ENCODE measurements at regions not wholly inside any gene's neighbourhood (a gene's known extent, or its start where the extent isn't known, plus 50 kb on each side); places are given as distances from the start of the nearest gene placed in this dataset.

- no peak overlapping the region for H3K4me3 ChIP-seq
- H3K9me3 ChIP-seq: no peaks in the 10 kb centered on the region
- no peak for TF ChIP-seq CTCF (IDR thresholded peaks at IDR 0.05)
- no peaks in the 10 kb centered on the region for H3K4me1 ChIP-seq
- no peaks in the 10 kb centered on the region for H3K36me3 ChIP-seq (ENCODE audit: insufficient read depth in 1 of 2, low read depth in 1 of 2)
- ATAC-seq (no peak), DNase-seq (no peak)
- WGBS, 3 donors: 89 to 95% (median 95%) methylated on average over 3 of the region's 3 CpGs
- no peaks in the 10 kb centered on the region for H3K27me3 ChIP-seq (ENCODE audit: insufficient read depth in 3 of 3, low read length in 2 of 3)
- H3K27ac ChIP-seq: no peak overlapping the region
- intact Hi-C loops (cut with DNase I): no loop called here
Measured at GRCh38 chr5:63613442-63613841, 348.8 kb downstream of the HTR1A start.

- H3K4me3 ChIP-seq: no peak overlapping the region
- no peaks in the 10 kb centered on the region for H3K4me1 ChIP-seq
- no peaks in the 10 kb centered on the region for H3K27me3 ChIP-seq (ENCODE audit: insufficient read depth in 3 of 3, low read length in 2 of 3)
- WGBS, 3 donors: 63 to 67% (median 64%) methylated on average over 3 of the region's 3 CpGs
- ATAC-seq (no peak), DNase-seq (no peak)
- intact Hi-C loops (cut with DNase I): no loop called here
- no peaks in the 10 kb centered on the region for H3K36me3 ChIP-seq (ENCODE audit: insufficient read depth in 1 of 2, low read depth in 1 of 2)
- TF ChIP-seq CTCF (IDR thresholded peaks at IDR 0.05): no peak
- H3K27ac ChIP-seq: no peak overlapping the region
- no peaks in the 10 kb centered on the region for H3K9me3 ChIP-seq
Measured at GRCh38 chr5:63603996-63604395, 358.2 kb downstream of the HTR1A start.

GRCh38 chr5:63602971-63603370 is 359.3 kb downstream of the HTR1A start:
- ATAC-seq (no peak), DNase-seq (no peak)
- intact Hi-C loops (cut with DNase I): no loop called here
- no peak overlapping the region for H3K27ac ChIP-seq
- H3K4me3 ChIP-seq: no peak overlapping the region
- H3K4me1 ChIP-seq: no peaks in the 10 kb centered on the region
- no peaks in the 10 kb centered on the region for H3K36me3 ChIP-seq (ENCODE audit: insufficient read depth in 1 of 2, low read depth in 1 of 2)
- no peaks in the 10 kb centered on the region for H3K9me3 ChIP-seq
- no peak for TF ChIP-seq CTCF (IDR thresholded peaks at IDR 0.05)
- H3K27me3 ChIP-seq (ENCODE audit: insufficient read depth in 3 of 3, low read length in 2 of 3): no peaks in the 10 kb centered on the region

GRCh38 chr5:63596254-63596653 is 366.0 kb downstream of the HTR1A start:
- intact Hi-C loops (cut with DNase I): no loop called here

More at GRCh38 chr5:63596254-63596653, 366.0 kb downstream of the HTR1A start:
- Histone ChIP-seq H3K4me3 (no peak overlapping the region), H3K27ac (no peak overlapping the region), H3K27me3 (ENCODE audit: insufficient read depth in 3 of 3, low read length in 2 of 3) (no peaks in the 10 kb centered on the region), H3K4me1 (no peaks in the 10 kb centered on the region), H3K36me3 (ENCODE audit: insufficient read depth in 1 of 2, low read depth in 1 of 2) (no peaks in the 10 kb centered on the region), H3K9me3 (no peaks in the 10 kb centered on the region)
- ATAC-seq: no peak
- TF ChIP-seq CTCF (IDR thresholded peaks at IDR 0.05): no peak
- no peak for DNase-seq
